ENCODE measurements at regions not wholly inside any gene's neighbourhood (a gene's known extent, or its start where the extent isn't known, plus 50 kb on each side); places are given as distances from the start of the nearest gene placed in this dataset.

DNA sequence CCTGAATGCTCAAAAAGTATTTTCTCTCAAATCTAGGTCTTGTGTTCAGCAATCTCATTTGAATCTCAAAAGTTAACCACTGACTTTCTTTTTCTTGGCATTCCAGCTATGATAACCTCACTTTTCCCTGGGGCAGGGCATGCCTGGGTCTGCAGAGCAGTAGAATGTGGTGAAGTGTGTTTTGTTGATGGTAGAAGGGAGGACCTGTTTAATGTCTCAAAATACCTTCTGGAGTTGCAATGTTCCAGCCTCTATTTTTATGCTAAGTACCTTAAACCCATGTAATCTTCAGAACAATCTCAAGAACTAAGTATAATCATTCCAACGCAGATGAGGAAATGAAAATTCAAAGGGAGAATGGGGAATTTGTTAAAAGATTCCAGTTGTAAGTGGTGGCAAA is 82.1 kb upstream of the FUT8 start:
- Histone ChIP-seq H3K9ac (ENCODE audit: low read depth, low read length, poor library complexity, severe bottlenecking) (no peak overlapping the region), H3K79me2 (ENCODE audit: insufficient read depth, low read length) (no peaks in the 10 kb centered on the region), H3K36me3 (ENCODE audit: insufficient read depth, low read length) (no peaks in the 10 kb centered on the region), H3K4me3 (ENCODE audit: low read length, poor library complexity, severe bottlenecking) (no peak overlapping the region), H4K20me1 (ENCODE audit: insufficient read depth, low read length, poor library complexity, severe bottlenecking) (no peaks in the 10 kb centered on the region), H3K4me1 (ENCODE audit: insufficient read depth, low read length, poor library complexity, severe bottlenecking) (peaks cover 15% of the 10 kb centered on the region), H2AFZ (ENCODE audit: low read length) (0 out of 2 replicates have a peak overlapping the region, but pooled peaks have one; percentile 56), H3K9me2 (replicated peaks; ENCODE audit: low read depth, low read length) (no peaks in the 10 kb centered on the region), H3F3A (ENCODE audit: low read depth) (no peaks in the 10 kb centered on the region), H3K9me3 (ENCODE audit: insufficient read depth, low read depth, low read length) (no peaks in the 10 kb centered on the region), H3K27me3 (ENCODE audit: insufficient read depth, low read length, poor library complexity, severe bottlenecking) (no peaks in the 10 kb centered on the region), H3K4me2 (ENCODE audit: low read depth, low read length, poor library complexity, severe bottlenecking) (no peak overlapping the region)
- no peak for TF ChIP-seq EZH2phosphoT487 (IDR thresholded peaks at IDR 0.05; ENCODE audit: borderline replicate concordance)
- TF ChIP-seq, protein P1, sequence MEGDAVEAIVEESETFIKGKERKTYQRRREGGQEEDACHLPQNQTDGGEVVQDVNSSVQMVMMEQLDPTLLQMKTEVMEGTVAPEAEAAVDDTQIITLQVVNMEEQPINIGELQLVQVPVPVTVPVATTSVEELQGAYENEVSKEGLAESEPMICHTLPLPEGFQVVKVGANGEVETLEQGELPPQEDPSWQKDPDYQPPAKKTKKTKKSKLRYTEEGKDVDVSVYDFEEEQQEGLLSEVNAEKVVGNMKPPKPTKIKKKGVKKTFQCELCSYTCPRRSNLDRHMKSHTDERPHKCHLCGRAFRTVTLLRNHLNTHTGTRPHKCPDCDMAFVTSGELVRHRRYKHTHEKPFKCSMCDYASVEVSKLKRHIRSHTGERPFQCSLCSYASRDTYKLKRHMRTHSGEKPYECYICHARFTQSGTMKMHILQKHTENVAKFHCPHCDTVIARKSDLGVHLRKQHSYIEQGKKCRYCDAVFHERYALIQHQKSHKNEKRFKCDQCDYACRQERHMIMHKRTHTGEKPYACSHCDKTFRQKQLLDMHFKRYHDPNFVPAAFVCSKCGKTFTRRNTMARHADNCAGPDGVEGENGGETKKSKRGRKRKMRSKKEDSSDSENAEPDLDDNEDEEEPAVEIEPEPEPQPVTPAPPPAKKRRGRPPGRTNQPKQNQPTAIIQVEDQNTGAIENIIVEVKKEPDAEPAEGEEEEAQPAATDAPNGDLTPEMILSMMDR (conservative IDR thresholded peaks at IDR 0.05; ENCODE audit: low read length), result no peak

DNA sequence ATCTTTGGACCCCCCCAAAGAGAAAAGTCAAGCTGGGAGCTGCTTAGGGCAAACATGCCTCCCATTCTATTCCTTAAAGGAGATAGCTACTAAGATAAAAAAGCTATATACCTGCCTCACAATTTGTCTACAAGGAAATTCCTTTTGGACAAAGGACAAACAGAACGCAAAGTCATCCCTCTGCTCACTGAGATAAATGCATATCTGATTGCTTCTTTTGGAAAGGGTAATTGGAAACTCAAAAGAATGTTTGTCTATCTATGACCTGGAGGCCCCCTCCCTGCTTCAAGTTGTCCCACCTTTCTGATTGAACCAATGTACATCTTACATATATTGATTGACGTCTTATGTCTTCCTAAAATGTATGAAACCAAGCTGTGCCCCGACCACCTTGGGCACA is 80.9 kb upstream of the FUT8 start:
- H3F3A ChIP-seq (ENCODE audit: low read depth), result no peaks in the 10 kb centered on the region
- peaks cover 15% of the 10 kb centered on the region for H3K4me1 ChIP-seq (ENCODE audit: insufficient read depth, low read length, poor library complexity, severe bottlenecking)
- no peak overlapping the region for H3K4me2 ChIP-seq (ENCODE audit: low read depth, low read length, poor library complexity, severe bottlenecking)
- H3K9me2 ChIP-seq (replicated peaks; ENCODE audit: low read depth, low read length), result no peaks in the 10 kb centered on the region
- no peaks in the 10 kb centered on the region for H3K27me3 ChIP-seq (ENCODE audit: insufficient read depth, low read length, poor library complexity, severe bottlenecking)
- TF ChIP-seq, protein P1 (conservative IDR thresholded peaks at IDR 0.05; ENCODE audit: low read length), result no peak
- no peak for TF ChIP-seq EZH2phosphoT487 (IDR thresholded peaks at IDR 0.05; ENCODE audit: borderline replicate concordance)
- no peak overlapping the region for H3K4me3 ChIP-seq (ENCODE audit: low read length, poor library complexity, severe bottlenecking)
- no peak overlapping the region for H2AFZ ChIP-seq (ENCODE audit: low read length)
- no peak overlapping the region for H3K9ac ChIP-seq (ENCODE audit: low read depth, low read length, poor library complexity, severe bottlenecking)
- no peaks in the 10 kb centered on the region for H4K20me1 ChIP-seq (ENCODE audit: insufficient read depth, low read length, poor library complexity, severe bottlenecking)
- no peaks in the 10 kb centered on the region for H3K79me2 ChIP-seq (ENCODE audit: insufficient read depth, low read length)
- H3K36me3 ChIP-seq (ENCODE audit: insufficient read depth, low read length), result no peaks in the 10 kb centered on the region
- no peaks in the 10 kb centered on the region for H3K9me3 ChIP-seq (ENCODE audit: insufficient read depth, low read depth, low read length)

DNA sequence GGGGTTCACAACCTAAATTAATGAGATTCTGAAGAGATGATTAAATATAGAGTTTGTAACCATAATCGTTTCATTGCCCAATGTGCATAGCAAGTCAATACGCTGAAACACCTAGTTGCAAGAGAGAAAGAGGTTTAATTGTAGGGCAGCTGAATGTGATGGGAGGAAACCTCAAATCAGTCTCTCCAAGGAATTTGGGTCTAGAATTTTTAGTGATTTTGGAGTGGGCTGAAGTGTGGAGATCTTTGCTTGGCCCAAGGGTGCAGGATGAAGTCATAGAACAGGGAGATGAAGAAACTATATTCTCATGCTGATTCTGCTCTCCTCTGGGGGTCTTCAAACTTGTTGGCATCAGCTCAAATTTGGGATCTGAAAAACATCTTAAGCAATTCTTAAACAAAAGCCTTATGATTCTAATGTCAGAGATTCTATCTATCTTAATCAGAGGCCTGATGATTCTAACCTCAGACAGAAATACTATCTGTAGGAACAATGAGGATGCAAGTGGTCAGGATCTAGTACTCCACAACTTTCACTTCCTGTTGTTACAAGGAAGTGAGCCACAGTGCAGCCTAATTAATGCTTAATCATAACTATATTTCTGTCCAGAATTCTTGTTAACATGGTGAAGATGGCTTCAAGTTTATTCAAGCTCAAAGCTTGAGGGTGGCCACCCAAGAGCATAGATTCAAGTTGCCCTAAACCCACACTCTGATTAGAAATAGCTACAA is 80.2 kb upstream of the FUT8 start:
- Histone ChIP-seq H4K20me1 (ENCODE audit: insufficient read depth, low read length, poor library complexity, severe bottlenecking) (no peaks in the 10 kb centered on the region), H3K27me3 (ENCODE audit: insufficient read depth, low read length, poor library complexity, severe bottlenecking) (no peaks in the 10 kb centered on the region), H3K4me2 (ENCODE audit: low read depth, low read length, poor library complexity, severe bottlenecking) (no peak overlapping the region), H3K9me2 (replicated peaks; ENCODE audit: low read depth, low read length) (no peaks in the 10 kb centered on the region), H3K79me2 (ENCODE audit: insufficient read depth, low read length) (no peaks in the 10 kb centered on the region), H3K36me3 (ENCODE audit: insufficient read depth, low read length) (no peaks in the 10 kb centered on the region), H3K4me3 (ENCODE audit: low read length, poor library complexity, severe bottlenecking) (no peak overlapping the region), H2AFZ (ENCODE audit: low read length) (peak overlapping the region; percentile 62), H3F3A (ENCODE audit: low read depth) (no peaks in the 10 kb centered on the region), H3K9me3 (ENCODE audit: insufficient read depth, low read depth, low read length) (no peaks in the 10 kb centered on the region), H3K9ac (ENCODE audit: low read depth, low read length, poor library complexity, severe bottlenecking) (no peak overlapping the region), H3K4me1 (ENCODE audit: insufficient read depth, low read length, poor library complexity, severe bottlenecking) (peaks cover 15% of the 10 kb centered on the region)
- TF ChIP-seq, protein P1 (conservative IDR thresholded peaks at IDR 0.05; ENCODE audit: low read length), result no peak
- TF ChIP-seq EZH2phosphoT487 (IDR thresholded peaks at IDR 0.05; ENCODE audit: borderline replicate concordance), result no peak
